ENCODE measurements at regions not wholly inside any gene's neighbourhood (a gene's known extent, or its start where the extent isn't known, plus 50 kb on each side); places are given as distances from the start of the nearest gene placed in this dataset.
"Not testable (repeated sequence)": the region's sequence is repeated elsewhere in the genome, so short reads cannot be mapped to it uniquely, and the experiment has no call there.

DNA sequence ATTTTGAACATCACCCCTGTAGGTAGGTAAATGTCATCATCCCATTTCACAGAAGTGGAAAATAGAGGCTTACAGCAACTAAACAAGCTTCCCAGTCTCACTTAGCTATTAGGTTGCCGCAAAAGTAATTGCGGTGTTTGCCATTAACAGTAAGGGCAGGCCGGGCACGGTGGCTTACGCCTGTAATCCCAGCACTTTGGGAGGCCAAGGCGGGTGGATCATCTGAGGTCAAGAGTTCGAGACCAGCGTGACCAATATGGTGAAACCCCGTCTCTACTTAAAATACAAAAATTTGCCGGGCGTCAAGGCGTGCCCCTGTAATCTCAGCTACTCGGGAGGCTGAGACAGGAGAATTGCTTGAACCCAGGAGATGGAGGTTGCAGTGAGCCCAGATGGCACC is 179.7 kb downstream of the IRF8 start:
- FAIRE-seq; BruUV-seq (replicated peaks); H3K79me2 ChIP-seq (ENCODE audit: control insufficient read depth, insufficient read depth, low read length); H3K27me3 ChIP-seq (replicated peaks in 1 of 2; ENCODE audit: control insufficient read depth in 2 of 2, insufficient read depth in 2 of 2, low read length in 1 of 2); H3K4me3 ChIP-seq; H2AFZ ChIP-seq (ENCODE audit: control insufficient read depth, low read depth, low read length); H4K20me1 ChIP-seq (ENCODE audit: control insufficient read depth, insufficient read depth); H3K9ac ChIP-seq (ENCODE audit: control insufficient read depth, insufficient read depth, low read length); H3K4me2 ChIP-seq (ENCODE audit: control insufficient read depth, insufficient read depth); RAD21 ChIA-PET (ENCODE audit: unreplicated experiment); in situ Hi-C loops (cut with MboI); H3K36me3 ChIP-seq (ENCODE audit: control insufficient read depth in 2 of 2, insufficient read depth in 2 of 2, low read length in 1 of 2); H3K9me3 ChIP-seq (replicated peaks; ENCODE audit: control insufficient read depth, insufficient read depth, low read length); H3K27ac ChIP-seq (ENCODE audit: control insufficient read depth, insufficient read depth); ATAC-seq; DNase-seq (ENCODE audit: low read depth, low spot score); H3K4me1 ChIP-seq (ENCODE audit: control insufficient read depth, insufficient read depth, low read length): not testable (repeated sequence)
- 67% methylated on average over 13 of the region's 13 CpGs for WGBS (ENCODE audit: insufficient coverage, insufficient replicate concordance, low lambda C conversion rate, missing lambda C conversion rate)
- POLR2A ChIA-PET, result interaction anchor here (0.7 kb wide), 1 partner anchor 22 kb away, joined by 9 read pairs; no protein-coding TSS in a partner anchor
- intact Hi-C loops (cut with micrococcal nuclease; ENCODE audit: unreplicated experiment), result loop anchor here (10.0 kb wide), 2 partner anchors 126 to 206 kb away; no protein-coding TSS in a partner anchor
- CTCF ChIA-PET, result interaction anchor here (1.0 to 1.4 kb wide), 2 partner anchors 442 to 984 kb away, joined by 3 to 5 read pairs; no protein-coding TSS in a partner anchor
- SMC1A ChIA-PET (ENCODE audit: uncharacterized antibody, unreplicated experiment), result interaction anchor here (1.7 kb wide), 1 partner anchor 59 kb away, joined by 3 read pairs; no protein-coding TSS in a partner anchor

DNA sequence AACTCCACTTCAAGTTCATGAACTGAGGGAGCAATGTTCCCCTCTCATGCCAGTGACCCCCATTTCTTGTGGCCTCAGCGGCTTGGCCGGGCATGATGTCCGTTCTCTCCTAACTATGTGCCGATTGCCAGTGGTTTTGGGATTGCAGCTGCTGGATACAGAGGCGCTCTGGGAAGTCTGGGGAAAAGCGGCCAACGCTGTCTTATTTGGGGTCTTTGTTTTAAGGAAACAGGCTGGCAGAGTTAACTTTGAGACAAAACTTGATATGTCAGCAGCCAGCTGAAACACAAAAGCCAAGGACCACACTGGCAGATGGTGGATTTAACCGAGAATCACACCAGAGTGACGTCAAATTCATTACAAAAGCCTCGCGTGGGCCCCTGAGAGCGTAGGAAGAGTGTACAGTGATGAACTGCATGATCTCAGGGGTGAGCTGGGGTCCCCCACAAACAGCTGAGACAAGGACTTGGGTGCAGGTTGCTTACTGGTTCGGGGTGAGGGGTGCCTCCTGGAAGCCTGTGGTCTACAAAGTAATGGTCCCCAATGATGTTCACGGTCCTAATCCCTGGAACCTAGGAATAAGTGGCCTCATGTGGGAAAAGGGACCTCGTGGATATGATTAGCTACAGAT is 180.4 kb downstream of the IRF8 start:
- Histone ChIP-seq H3K9ac (ENCODE audit: control insufficient read depth, insufficient read depth, low read length) (no peak overlapping the region), H2AFZ (ENCODE audit: control insufficient read depth, low read depth, low read length) (no peak overlapping the region), H3K27me3 (replicated peaks in 1 of 2; ENCODE audit: control insufficient read depth in 2 of 2, insufficient read depth in 2 of 2, low read length in 1 of 2) (no peaks in the 10 kb centered on the region; a peak in 2 of 4 replicates), H3K9me3 (replicated peaks; ENCODE audit: control insufficient read depth, insufficient read depth, low read length) (no peaks in the 10 kb centered on the region), H3K27ac (ENCODE audit: control insufficient read depth, insufficient read depth) (no peak overlapping the region), H4K20me1 (ENCODE audit: control insufficient read depth, insufficient read depth) (no peaks in the 10 kb centered on the region), H3K36me3 (ENCODE audit: control insufficient read depth in 2 of 2, insufficient read depth in 2 of 2, low read length in 1 of 2) (no peaks in the 10 kb centered on the region), H3K4me2 (ENCODE audit: control insufficient read depth, insufficient read depth) (no peak overlapping the region), H3K79me2 (ENCODE audit: control insufficient read depth, insufficient read depth, low read length) (no peaks in the 10 kb centered on the region), H3K4me3 (no peak overlapping the region), H3K4me1 (ENCODE audit: control insufficient read depth, insufficient read depth, low read length) (no peaks in the 10 kb centered on the region)
- ATAC-seq (no peak), FAIRE-seq (no peak), DNase-seq (ENCODE audit: low read depth, low spot score) (no peak)
- BruUV-seq (replicated peaks), result no TSS peak
- RAD21 ChIA-PET (ENCODE audit: unreplicated experiment), result no interaction called here
- in situ Hi-C loops (cut with MboI) (no loop called here), intact Hi-C loops (cut with micrococcal nuclease; ENCODE audit: unreplicated experiment) (loop anchor here (10.0 kb wide), 2 partner anchors 125 to 205 kb away; no protein-coding TSS in a partner anchor)
- CTCF ChIA-PET, result interaction anchor here (1.4 kb wide), 1 partner anchor 441 kb away, joined by 5 read pairs; no protein-coding TSS in a partner anchor
- WGBS (ENCODE audit: insufficient coverage, insufficient replicate concordance, low lambda C conversion rate, missing lambda C conversion rate), result 41% methylated on average over 15 of the region's 15 CpGs
- POLR2A ChIA-PET, result interaction anchor here (0.7 kb wide), 1 partner anchor 22 kb away, joined by 9 read pairs; no protein-coding TSS in a partner anchor
- SMC1A ChIA-PET (ENCODE audit: uncharacterized antibody, unreplicated experiment), result interaction anchor here (1.7 kb wide), 1 partner anchor 58 kb away, joined by 3 read pairs; no protein-coding TSS in a partner anchor
- TF ChIP-seq ZNF687 (IDR thresholded peaks at IDR 0.05) (no peak), RFX5 (IDR thresholded peaks at IDR 0.05; ENCODE audit: low read depth, low read length) (no peak)
- TF ChIP-seq, protein P1, sequence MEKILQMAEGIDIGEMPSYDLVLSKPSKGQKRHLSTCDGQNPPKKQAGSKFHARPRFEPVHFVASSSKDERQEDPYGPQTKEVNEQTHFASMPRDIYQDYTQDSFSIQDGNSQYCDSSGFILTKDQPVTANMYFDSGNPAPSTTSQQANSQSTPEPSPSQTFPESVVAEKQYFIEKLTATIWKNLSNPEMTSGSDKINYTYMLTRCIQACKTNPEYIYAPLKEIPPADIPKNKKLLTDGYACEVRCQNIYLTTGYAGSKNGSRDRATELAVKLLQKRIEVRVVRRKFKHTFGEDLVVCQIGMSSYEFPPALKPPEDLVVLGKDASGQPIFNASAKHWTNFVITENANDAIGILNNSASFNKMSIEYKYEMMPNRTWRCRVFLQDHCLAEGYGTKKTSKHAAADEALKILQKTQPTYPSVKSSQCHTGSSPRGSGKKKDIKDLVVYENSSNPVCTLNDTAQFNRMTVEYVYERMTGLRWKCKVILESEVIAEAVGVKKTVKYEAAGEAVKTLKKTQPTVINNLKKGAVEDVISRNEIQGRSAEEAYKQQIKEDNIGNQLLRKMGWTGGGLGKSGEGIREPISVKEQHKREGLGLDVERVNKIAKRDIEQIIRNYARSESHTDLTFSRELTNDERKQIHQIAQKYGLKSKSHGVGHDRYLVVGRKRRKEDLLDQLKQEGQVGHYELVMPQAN (conservative IDR thresholded peaks at IDR 0.05), result no peak

All from GM12878 (cell line).